Activated CD4-positive, alpha-beta T cell treated with anti-CD3 and anti-CD28 coated beads, Interleukin-10, Interleukin-2, amounts not matched to agents 100 ng/mL and 50 ng/mL, durations not matched to agents 16 hours and 8 hours (primary cell): ENCODE measurements at regions not wholly inside any gene's neighbourhood (a gene's known extent, or its start where the extent isn't known, plus 50 kb on each side); places are given as distances from the start of the nearest gene placed in this dataset.
"Not testable (repeated sequence)": the region's sequence is repeated elsewhere in the genome, so short reads cannot be mapped to it uniquely, and the experiment has no call there.

Experiments used
- DNase-seq: peaks from one replicate; pipeline ENCODE4 v3.0.0-alpha.2; 2020

GRCh38 chrX:39779952-39780783 lies 317.6 kb downstream of the BCOR start:
- no peak for DNase-seq

- DNase-seq = no peak
Observed at GRCh38 chrX:39782276-39782675, 315.5 kb downstream of the BCOR start.

- no peak for DNase-seq
Observed at GRCh38 chrX:39787999-39788398, 309.8 kb downstream of the BCOR start.

- DNase-seq = no peak
Observed at GRCh38 chrX:39788521-39788920, 309.2 kb downstream of the BCOR start.

GRCh38 chrX:39791691-39792090 lies 306.1 kb downstream of the BCOR start:
- no peak for DNase-seq

GRCh38 chrX:39795605-39796004 lies 302.2 kb downstream of the BCOR start:
- no peak for DNase-seq

GRCh38 chrX:39796856-39797255 lies 300.9 kb downstream of the BCOR start:
- no peak for DNase-seq

- DNase-seq = not testable (repeated sequence)
Observed at GRCh38 chrX:39798488-39798887, 299.3 kb downstream of the BCOR start.

GRCh38 chrX:39802354-39802753 lies 295.4 kb downstream of the BCOR start:
- no peak for DNase-seq

GRCh38 chrX:39802908-39803307 lies 294.9 kb downstream of the BCOR start:
- DNase-seq = no peak

GRCh38 chrX:39805022-39805421 lies 292.7 kb downstream of the BCOR start:
- no peak for DNase-seq

- no peak for DNase-seq
Observed at GRCh38 chrX:39805825-39806224, 291.9 kb downstream of the BCOR start.

- DNase-seq = no peak
Observed at GRCh38 chrX:39808471-39808917, 289.3 kb downstream of the BCOR start.

- no peak for DNase-seq
Observed at GRCh38 chrX:39809331-39809730, 288.4 kb downstream of the BCOR start.

- DNase-seq = no peak
Observed at GRCh38 chrX:39810901-39811300, 286.9 kb downstream of the BCOR start.

GRCh38 chrX:39811376-39811775 lies 286.4 kb downstream of the BCOR start:
- no peak for DNase-seq

- no peak for DNase-seq
Observed at GRCh38 chrX:39813631-39814277, 284.0 kb downstream of the BCOR start.

GRCh38 chrX:39814391-39814790 lies 283.4 kb downstream of the BCOR start:
- DNase-seq = peak; percentile 54

- peak; percentile 52 for DNase-seq
Observed at GRCh38 chrX:39815631-39816030, 282.1 kb downstream of the BCOR start.

- peak; percentile 65 for DNase-seq
Observed at GRCh38 chrX:39816871-39817731, 280.7 kb downstream of the BCOR start.

GRCh38 chrX:39817754-39818470 lies 279.8 kb downstream of the BCOR start:
- no peak for DNase-seq

- DNase-seq = no peak
Observed at GRCh38 chrX:39818750-39819149, 279.0 kb downstream of the BCOR start.
